HG03354 (cell line): ENCODE measurements at regions not wholly inside any gene's neighbourhood (a gene's known extent, or its start where the extent isn't known, plus 50 kb on each side); places are given as distances from the start of the nearest gene placed in this dataset.

Experiments used
- ATAC-seq: cut with Tn5 transposase; IDR thresholded peaks from one replicate; pipeline ENCODE4 v1.9.1; 2021; ENCODE audit warnings: mild to moderate bottlenecking; ENCODE audit not compliant: unreplicated experiment, poor library complexity, severe bottlenecking

- ATAC-seq, result no peak
Observed at GRCh38 chr2:211281430-211282073, 725.2 kb downstream of the CPS1 start.

DNA sequence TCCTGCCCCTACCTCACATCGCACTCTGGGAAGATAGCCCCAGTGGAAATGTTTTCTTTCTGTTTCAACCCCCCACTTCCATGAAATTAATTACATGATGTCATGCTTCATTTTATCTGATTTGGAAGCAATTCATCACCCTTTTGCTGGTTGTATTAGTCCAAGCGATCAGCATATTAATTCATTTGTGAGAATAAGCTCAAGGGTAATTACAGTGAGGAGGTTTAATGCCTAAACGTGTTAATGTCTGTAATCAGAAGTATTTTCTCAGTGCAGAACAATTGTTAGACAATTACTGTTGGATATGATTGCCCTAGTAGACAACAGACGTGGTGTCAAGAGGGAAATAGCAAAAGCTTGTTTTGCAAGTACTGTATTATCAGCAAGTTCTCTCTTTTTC lies 746.3 kb downstream of the CPS1 start:
- ATAC-seq, result no peak

- no peak for ATAC-seq
Observed at GRCh38 chr2:211306929-211307328, 750.5 kb downstream of the CPS1 start.
